Neural cell (in vitro differentiated cells): ENCODE measurements at regions not wholly inside any gene's neighbourhood (a gene's known extent, or its start where the extent isn't known, plus 50 kb on each side); places are given as distances from the start of the nearest gene placed in this dataset.

Source experiments
- CTCF ChIP-seq: fragments of 450-650 bp; IDR thresholded peaks from 2 replicates; pipeline ENCODE4 v1.5.1; 2014; ENCODE audit warnings: antibody characterized with exemption, mild to moderate bottlenecking, moderate library complexity; ENCODE audit not compliant: poor library complexity, severe bottlenecking
- TAF1 ChIP-seq: IDR thresholded peaks from 2 replicates; pipeline ENCODE4 v1.6.1; 2012; ENCODE audit warnings: low read depth

GRCh38 chr11:95562196-95562921, 227.2 kb downstream of the FAM76B start:
- no peak for TF ChIP-seq CTCF
- TF ChIP-seq TAF1: no peak
